ENCODE measurements at regions not wholly inside any gene's neighbourhood (a gene's known extent, or its start where the extent isn't known, plus 50 kb on each side); places are given as distances from the start of the nearest gene placed in this dataset.

- no TSS peak for BruUV-seq (replicated peaks)
- no peak for DNase-seq
- intact Hi-C loops (cut with micrococcal nuclease; ENCODE audit: unreplicated experiment): no loop called here
- no peaks in the 10 kb centered on the region for H3K79me2 ChIP-seq (ENCODE audit: low read depth)
- H3K27ac ChIP-seq: no peak overlapping the region
- H3F3A ChIP-seq (ENCODE audit: insufficient read depth, low read depth): no peaks in the 10 kb centered on the region
- H3K4me1 ChIP-seq (replicated peaks; ENCODE audit: insufficient read depth): no peaks in the 10 kb centered on the region
- no peak overlapping the region for H2AFZ ChIP-seq
- H4K20me1 ChIP-seq (ENCODE audit: insufficient read depth): no peaks in the 10 kb centered on the region
- no peaks in the 10 kb centered on the region for H3K27me3 ChIP-seq (ENCODE audit: insufficient read depth, low read depth)
- ChIA-PET CTCF (no interaction called here), POLR2A (ENCODE audit: unreplicated experiment) (no interaction called here)
- H3K9me3 ChIP-seq (ENCODE audit: insufficient read depth, low read depth): no peaks in the 10 kb centered on the region
- H3K4me3 ChIP-seq: no peak overlapping the region
- H3K9me2 ChIP-seq (ENCODE audit: insufficient read depth): no peaks in the 10 kb centered on the region
- TF ChIP-seq EZH2 (IDR thresholded peaks at IDR 0.05; ENCODE audit: low read depth): no peak
- TF ChIP-seq, protein P1, sequence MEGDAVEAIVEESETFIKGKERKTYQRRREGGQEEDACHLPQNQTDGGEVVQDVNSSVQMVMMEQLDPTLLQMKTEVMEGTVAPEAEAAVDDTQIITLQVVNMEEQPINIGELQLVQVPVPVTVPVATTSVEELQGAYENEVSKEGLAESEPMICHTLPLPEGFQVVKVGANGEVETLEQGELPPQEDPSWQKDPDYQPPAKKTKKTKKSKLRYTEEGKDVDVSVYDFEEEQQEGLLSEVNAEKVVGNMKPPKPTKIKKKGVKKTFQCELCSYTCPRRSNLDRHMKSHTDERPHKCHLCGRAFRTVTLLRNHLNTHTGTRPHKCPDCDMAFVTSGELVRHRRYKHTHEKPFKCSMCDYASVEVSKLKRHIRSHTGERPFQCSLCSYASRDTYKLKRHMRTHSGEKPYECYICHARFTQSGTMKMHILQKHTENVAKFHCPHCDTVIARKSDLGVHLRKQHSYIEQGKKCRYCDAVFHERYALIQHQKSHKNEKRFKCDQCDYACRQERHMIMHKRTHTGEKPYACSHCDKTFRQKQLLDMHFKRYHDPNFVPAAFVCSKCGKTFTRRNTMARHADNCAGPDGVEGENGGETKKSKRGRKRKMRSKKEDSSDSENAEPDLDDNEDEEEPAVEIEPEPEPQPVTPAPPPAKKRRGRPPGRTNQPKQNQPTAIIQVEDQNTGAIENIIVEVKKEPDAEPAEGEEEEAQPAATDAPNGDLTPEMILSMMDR (conservative IDR thresholded peaks at IDR 0.05): no peak
- H3K36me3 ChIP-seq (ENCODE audit: low read depth): no peaks in the 10 kb centered on the region
- no peak overlapping the region for H3K4me2 ChIP-seq
Observed at GRCh38 chr9:38333047-38333446, 59.5 kb upstream of the ALDH1B1 start.

- POLR2A ChIA-PET (ENCODE audit: unreplicated experiment): no interaction called here
- Histone ChIP-seq H3K79me2 (ENCODE audit: low read depth) (no peaks in the 10 kb centered on the region), H3K36me3 (ENCODE audit: low read depth) (no peaks in the 10 kb centered on the region), H3F3A (ENCODE audit: insufficient read depth, low read depth) (no peaks in the 10 kb centered on the region), H3K9me3 (ENCODE audit: insufficient read depth, low read depth) (no peaks in the 10 kb centered on the region), H3K4me3 (no peak overlapping the region), H4K20me1 (ENCODE audit: insufficient read depth) (no peaks in the 10 kb centered on the region), H3K4me2 (no peak overlapping the region), H3K27me3 (ENCODE audit: insufficient read depth, low read depth) (no peaks in the 10 kb centered on the region), H3K27ac (no peak overlapping the region), H3K4me1 (replicated peaks; ENCODE audit: insufficient read depth) (no peaks in the 10 kb centered on the region), H2AFZ (no peak overlapping the region), H3K9me2 (ENCODE audit: insufficient read depth) (no peaks in the 10 kb centered on the region)
- intact Hi-C loops (cut with micrococcal nuclease; ENCODE audit: unreplicated experiment): no loop called here
- no TSS peak for BruUV-seq (replicated peaks)
- DNase-seq: no peak
- TF ChIP-seq, protein P1 (conservative IDR thresholded peaks at IDR 0.05): no peak
- no peak for TF ChIP-seq EZH2 (IDR thresholded peaks at IDR 0.05; ENCODE audit: low read depth)
- CTCF ChIA-PET: no interaction called here
Observed at GRCh38 chr9:38332625-38333024, 59.9 kb upstream of the ALDH1B1 start.

DNA sequence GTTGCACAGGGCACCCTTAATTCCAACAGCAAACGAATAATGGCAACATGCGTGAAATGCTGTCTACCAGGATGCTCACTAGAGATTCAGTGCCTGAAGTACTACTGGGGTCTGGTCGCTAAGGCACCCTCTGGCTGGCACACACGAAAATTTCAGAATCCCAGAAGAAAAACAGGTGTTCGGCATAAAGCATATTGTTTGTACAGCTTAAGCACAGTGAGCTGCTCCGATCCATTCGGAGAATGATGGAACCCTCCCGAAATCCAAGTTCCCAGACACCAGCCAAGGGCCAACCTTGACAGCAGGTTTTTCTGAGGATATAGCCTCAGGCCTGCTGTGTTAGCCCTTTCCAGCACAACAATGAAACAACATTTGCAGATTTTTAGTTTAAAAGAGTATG is 61.4 kb upstream of the ALDH1B1 start:
- CTCF ChIA-PET: no interaction called here
- no peak for TF ChIP-seq EZH2 (IDR thresholded peaks at IDR 0.05; ENCODE audit: low read depth)
- TF ChIP-seq, protein P1 (conservative IDR thresholded peaks at IDR 0.05): no peak
- no peaks in the 10 kb centered on the region for H3K36me3 ChIP-seq (ENCODE audit: low read depth)
- no peak overlapping the region for H3K4me3 ChIP-seq
- no peaks in the 10 kb centered on the region for H3K9me3 ChIP-seq (ENCODE audit: insufficient read depth, low read depth)
- no peaks in the 10 kb centered on the region for H3K79me2 ChIP-seq (ENCODE audit: low read depth)
- intact Hi-C loops (cut with micrococcal nuclease; ENCODE audit: unreplicated experiment): no loop called here
- H2AFZ ChIP-seq: no peak overlapping the region
- H3F3A ChIP-seq (ENCODE audit: insufficient read depth, low read depth): no peaks in the 10 kb centered on the region
- H4K20me1 ChIP-seq (ENCODE audit: insufficient read depth): no peaks in the 10 kb centered on the region
- POLR2A ChIA-PET (ENCODE audit: unreplicated experiment): no interaction called here
- H3K4me2 ChIP-seq: no peak overlapping the region
- no peak for DNase-seq
- no peak overlapping the region for H3K27ac ChIP-seq
- no peaks in the 10 kb centered on the region for H3K27me3 ChIP-seq (ENCODE audit: insufficient read depth, low read depth)
- no TSS peak for BruUV-seq (replicated peaks)
- no peaks in the 10 kb centered on the region for H3K4me1 ChIP-seq (replicated peaks; ENCODE audit: insufficient read depth)
- H3K9me2 ChIP-seq (ENCODE audit: insufficient read depth): no peaks in the 10 kb centered on the region
